H4 (cell line): ENCODE measurements at regions not wholly inside any gene's neighbourhood (a gene's known extent, or its start where the extent isn't known, plus 50 kb on each side); places are given as distances from the start of the nearest gene placed in this dataset.
"Not testable (repeated sequence)": the region's sequence is repeated elsewhere in the genome, so short reads cannot be mapped to it uniquely, and the experiment has no call there.

Experiments used
- DNase-seq: peaks from one replicate; pipeline ENCODE4 v3.0.0-alpha.2; 2015; ENCODE audit warnings: low spot score

DNA sequence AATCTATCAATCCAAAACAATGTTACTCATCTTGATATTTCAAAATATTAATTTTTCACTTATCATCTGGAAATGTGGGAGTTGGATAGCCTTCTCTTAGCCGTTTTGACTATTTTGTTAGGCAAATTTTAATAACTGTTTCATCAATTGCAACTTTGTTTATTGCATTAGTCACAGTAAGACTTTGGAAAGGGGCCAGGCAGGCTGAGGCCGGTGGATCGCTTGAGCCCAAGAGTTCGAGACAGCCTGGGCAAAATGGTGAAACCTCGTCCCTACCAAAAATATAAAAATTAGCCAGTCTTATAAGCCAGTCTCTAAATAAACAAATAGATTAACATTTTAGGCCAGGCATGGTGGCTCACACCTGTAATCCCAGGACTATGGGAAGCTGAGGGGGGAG is 113.0 kb upstream of the NR5A2 start:
- no peak for DNase-seq

DNA sequence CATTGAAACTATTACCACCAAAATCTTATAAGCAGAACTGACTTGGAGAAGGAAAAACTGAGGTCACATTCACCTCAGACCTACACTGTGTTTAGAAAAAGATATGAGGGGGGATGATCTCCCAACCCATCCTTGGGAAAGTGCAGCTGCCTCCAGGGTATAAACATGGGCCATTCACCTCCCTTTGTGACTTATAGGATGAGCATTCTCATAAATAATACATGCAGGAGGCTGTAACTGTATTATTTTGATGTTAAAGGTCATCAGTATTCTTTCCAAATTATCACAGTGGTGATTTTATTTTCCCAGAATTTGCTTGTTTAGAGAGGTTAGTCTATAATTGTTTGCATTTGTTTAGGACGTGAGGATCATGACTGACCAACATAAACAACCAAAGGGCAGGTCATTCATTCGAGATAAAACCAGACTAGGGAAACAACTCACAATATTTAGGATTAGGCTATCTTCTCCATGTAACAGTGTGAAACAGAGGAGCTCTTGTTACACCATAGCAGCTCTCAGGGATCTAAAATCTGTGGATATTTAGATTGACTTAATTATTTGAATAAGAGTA is 109.2 kb upstream of the NR5A2 start:
- no peak for DNase-seq

DNA sequence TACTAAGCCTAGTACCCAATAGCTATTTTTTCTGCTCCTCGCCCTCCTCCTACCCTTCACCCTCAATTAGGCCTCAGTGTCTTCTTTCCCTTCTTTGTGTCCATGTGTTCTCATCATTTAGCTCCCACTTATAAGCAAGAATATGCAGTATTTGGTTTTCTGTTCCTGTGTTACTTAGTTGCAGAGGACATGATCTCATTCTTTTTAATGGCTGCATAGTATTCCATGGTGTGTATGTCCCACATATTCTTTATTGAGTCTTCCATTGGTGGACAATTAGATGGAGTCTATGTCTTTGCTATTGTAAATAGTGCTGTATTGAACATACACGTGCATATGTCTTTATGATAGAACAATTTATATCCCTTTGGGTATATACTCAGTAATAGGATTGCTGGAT is 106.9 kb upstream of the NR5A2 start:
- no peak for DNase-seq

- DNase-seq: no peak
These were observed 98.0 kb upstream of the NR5A2 start for GRCh38 chr1:199929556-199929955.

GRCh38 chr1:199930067-199930466 is 97.4 kb upstream of the NR5A2 start:
- not testable (repeated sequence) for DNase-seq

DNA sequence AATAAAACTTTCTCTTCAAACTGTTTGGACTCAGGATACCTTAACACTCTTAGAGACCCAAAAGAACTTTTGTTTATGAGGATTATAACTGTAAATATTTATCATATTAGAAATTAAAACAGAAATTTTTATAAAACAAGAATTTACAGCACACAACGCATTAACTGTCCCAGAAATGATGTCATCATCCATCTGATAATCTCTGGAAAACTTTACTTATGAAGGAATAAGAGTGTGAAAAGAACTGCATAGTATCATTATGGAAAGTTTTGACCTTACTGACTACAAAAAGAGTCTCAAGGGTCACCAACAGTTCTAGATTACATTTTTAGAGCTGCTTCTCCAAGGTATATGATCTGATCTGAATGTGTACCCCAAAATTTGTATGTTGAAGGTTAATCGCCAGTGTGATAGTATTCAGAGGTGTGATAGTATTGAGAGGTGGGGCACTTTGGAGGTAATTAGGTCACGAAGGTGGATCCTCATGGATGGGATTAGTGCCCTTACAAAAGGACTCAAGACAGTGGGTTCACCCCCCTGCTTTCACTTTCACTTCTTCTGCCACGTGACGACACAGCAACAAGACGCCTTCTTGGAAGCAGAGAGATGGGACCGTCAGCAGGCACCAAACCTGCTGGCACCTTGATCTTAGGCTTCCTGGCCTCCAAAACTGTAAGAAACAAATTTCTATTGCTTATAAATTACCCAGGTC is 95.7 kb upstream of the NR5A2 start:
- DNase-seq: peak; percentile 39

- DNase-seq: no peak
These were observed 95.0 kb upstream of the NR5A2 start for GRCh38 chr1:199932462-199932861.

DNA sequence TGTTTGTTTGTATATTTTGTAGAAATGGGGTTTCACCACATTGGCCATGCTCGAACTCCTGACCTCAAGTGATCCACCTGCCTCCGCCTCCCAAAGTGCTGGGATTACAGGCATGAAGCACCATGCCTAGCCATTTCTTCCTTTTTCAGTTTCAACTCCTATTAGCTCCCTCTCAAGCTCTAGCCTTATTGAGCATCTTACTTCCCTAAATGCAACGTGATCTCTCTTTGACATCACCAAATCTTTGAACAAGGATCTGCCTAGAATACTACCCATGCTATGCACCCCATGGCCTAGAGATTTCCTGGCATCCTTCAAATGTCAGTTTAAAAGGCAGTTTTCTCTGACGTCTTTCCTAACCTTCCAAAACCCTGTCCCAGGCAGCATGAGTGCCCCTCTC is 91.1 kb upstream of the NR5A2 start:
- no peak for DNase-seq

- no peak for DNase-seq
These were observed 90.3 kb upstream of the NR5A2 start for GRCh38 chr1:199937161-199937560.

- DNase-seq: no peak
These were observed 89.8 kb upstream of the NR5A2 start for GRCh38 chr1:199937661-199938060.

GRCh38 chr1:199944986-199945385 is 82.5 kb upstream of the NR5A2 start:
- no peak for DNase-seq

DNA sequence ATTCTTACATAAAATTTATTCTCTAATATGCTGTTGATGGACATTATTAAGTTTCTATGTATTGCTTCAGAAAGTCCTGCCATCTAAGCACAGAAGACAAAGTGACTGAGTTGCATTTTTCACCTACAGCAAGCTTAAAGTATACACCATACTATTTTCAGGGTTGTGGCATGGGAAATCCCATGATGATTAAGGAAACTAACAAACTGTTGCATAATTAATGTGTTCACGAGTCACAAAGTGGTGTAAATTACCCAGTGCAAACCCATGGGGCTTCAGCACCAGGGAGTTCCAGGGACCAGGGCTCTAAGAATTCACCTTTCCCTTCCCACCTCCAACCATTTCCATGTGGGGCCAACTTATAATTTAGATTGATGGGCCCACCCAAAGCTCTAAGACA is 81.9 kb upstream of the NR5A2 start:
- DNase-seq: no peak

GRCh38 chr1:199946305-199947155 is 81.0 kb upstream of the NR5A2 start:
- DNase-seq: no peak

- peak; percentile 13 for DNase-seq
These were observed 78.8 kb upstream of the NR5A2 start for GRCh38 chr1:199948587-199949280.

DNA sequence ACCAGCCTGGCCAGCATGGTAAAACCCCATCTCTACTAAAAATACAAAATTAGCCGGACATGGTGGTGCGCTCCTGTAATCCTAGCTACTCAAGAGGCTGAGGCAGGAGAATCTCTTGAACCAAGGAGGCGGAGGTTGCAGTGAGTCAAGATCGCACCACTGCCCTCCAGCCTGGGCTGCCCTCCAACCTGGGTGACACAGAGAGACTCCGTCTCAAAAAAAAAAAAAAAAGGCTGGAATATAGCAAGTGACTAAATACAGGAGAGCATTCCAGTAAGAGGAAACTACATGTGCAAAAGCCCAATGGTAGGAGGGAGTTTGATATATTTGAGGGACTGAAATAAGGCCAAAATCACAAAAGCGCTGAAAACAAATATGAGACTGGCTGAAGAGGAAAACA is 76.5 kb upstream of the NR5A2 start:
- not testable (repeated sequence) for DNase-seq

- no peak for DNase-seq
These were observed 73.9 kb upstream of the NR5A2 start for GRCh38 chr1:199953651-199954050.

DNA sequence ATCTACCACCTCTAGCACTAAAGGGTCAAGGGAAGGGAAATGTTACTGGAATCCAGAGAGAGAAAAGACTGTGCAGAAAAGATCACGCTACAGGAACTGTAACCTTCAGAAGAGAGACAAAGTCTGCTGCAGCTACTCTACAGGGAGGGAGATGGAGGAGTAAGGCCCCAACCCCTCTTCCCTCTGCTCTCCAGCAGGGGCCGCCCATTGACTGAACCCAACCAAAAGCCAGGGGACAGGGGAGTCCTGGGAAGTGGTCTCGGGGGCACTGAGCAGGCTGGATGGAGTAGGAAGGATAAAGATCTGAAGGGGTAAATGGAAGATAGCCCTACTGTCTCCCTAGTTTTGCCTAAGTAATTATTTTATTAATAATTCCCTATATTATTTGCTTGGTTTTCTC is 72.8 kb upstream of the NR5A2 start:
- no peak for DNase-seq

DNA sequence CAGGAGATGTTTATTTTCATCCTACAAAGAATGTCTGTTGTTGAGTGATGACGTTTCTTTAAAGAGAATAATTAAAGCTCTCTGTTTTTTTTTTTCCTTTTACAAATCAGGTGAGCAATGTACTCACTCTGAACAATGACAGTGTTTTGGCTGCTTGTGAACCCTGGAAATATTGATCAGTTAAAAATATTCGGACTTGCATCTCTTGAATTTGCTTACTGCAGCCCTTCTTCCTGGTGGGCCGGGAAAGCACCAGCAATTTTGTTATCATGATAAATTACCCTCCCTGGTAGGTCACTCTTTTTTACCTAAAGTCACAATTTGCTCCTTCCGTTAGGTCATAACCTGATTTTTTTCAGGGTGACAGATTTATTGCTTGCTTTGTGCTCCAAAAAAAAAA is 72.3 kb upstream of the NR5A2 start:
- DNase-seq: no peak

- DNase-seq: no peak
These were observed 71.5 kb upstream of the NR5A2 start for GRCh38 chr1:199956005-199956404.

GRCh38 chr1:199959033-199959774 is 68.3 kb upstream of the NR5A2 start:
- DNase-seq: peak; percentile 11

DNA sequence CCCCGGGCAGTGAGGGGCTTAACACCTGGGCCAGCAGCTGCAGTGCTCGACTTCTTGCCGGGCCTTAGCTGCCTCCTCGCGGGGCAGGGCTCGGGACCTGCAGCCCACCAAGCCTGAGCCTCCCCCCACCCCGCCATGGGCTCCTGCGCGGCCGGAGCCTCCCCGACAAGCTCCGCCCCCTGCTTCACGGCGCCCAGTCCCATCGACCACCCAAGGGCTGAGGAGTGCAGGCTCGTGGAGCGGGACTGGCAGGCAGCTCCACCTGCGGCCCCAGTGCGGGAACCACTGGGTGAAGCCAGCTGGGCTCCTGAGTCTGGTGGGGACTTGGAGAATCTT is 67.8 kb upstream of the NR5A2 start:
- no peak for DNase-seq

- DNase-seq: no peak
These were observed 57.4 kb upstream of the NR5A2 start for GRCh38 chr1:199970125-199970524.
